Uterus (tissue), 3 donors: ENCODE measurements at regions not wholly inside any gene's neighbourhood (a gene's known extent, or its start where the extent isn't known, plus 50 kb on each side); places are given as distances from the start of the nearest gene placed in this dataset.

Experiments used
- DNase-seq, 2 donors: peaks; one replicate each; pipeline ENCODE4 v3.0.0-alpha.2; 2019 to 2020
- H3K27ac ChIP-seq, 2 donors: fragments of 200-600 bp; sonication (generic); 1 replicate in 1 of 2; 2 replicates in 1 of 2; pipeline ENCODE4 v1.5.1; 2016 to 2018
- H3K27me3 ChIP-seq, 2 donors: fragments of 200-600 bp; sonication (generic); one replicate each; pipeline ENCODE4 v1.5.1; 2018 to 2019; ENCODE audit warnings: control low read depth in 1 of 2
- H3K36me3 ChIP-seq, 2 donors: fragments of 200-600 bp; sonication (generic); one replicate each; pipeline ENCODE4 v1.5.1; 2019; ENCODE audit warnings: control low read depth in 1 of 2
- H3K4me1 ChIP-seq, 2 donors: fragments of 200-600 bp; sonication (generic); one replicate each; pipeline ENCODE4 v1.5.1; 2018 to 2019; ENCODE audit warnings: control low read depth in 1 of 2
- H3K4me3 ChIP-seq, 2 donors: fragments of 200-600 bp; sonication (generic); 1 replicate in 1 of 2; 2 replicates in 1 of 2; pipeline ENCODE4 v1.5.1; 2018 to 2019; ENCODE audit warnings: mild to moderate bottlenecking in 1 of 2
- H3K9me3 ChIP-seq, 2 donors: fragments of 200-600 bp; sonication (generic); one replicate each; pipeline ENCODE4 v1.5.1; 2019; ENCODE audit warnings: control low read depth in 1 of 2
- POLR2A ChIP-seq, 2 donors: fragments of 450-650 bp; IDR thresholded peaks; one replicate each; pipeline ENCODE4 v1.6.1; 2016; ENCODE audit warnings: antibody characterized with exemption in 2 of 2, mild to moderate bottlenecking in 1 of 2, moderate library complexity in 1 of 2
- intact Hi-C: fragments of 100-400 bp; cut with DNase I; formaldehyde crosslinking; loops from one replicate; pipeline ENCODE4 v1.15.1; 2023; ENCODE audit warnings: low total_unique reads
- TF ChIP-seq, protein P1 (sequence below), 4 experiments: fragments of 200-600 bp in 2 of 4; fragments of 450-650 bp in 2 of 4; sonication (generic) in 2 of 4; IDR thresholded peaks; one replicate each; pipeline ENCODE4 v1.5.1; 2016 to 2019; ENCODE audit warnings: antibody characterized with exemption in 4 of 4, mild to moderate bottlenecking in 2 of 4, moderate library complexity in 1 of 4
- donor health status: DM: yes; HTN: yes; CAD: no.

DNA sequence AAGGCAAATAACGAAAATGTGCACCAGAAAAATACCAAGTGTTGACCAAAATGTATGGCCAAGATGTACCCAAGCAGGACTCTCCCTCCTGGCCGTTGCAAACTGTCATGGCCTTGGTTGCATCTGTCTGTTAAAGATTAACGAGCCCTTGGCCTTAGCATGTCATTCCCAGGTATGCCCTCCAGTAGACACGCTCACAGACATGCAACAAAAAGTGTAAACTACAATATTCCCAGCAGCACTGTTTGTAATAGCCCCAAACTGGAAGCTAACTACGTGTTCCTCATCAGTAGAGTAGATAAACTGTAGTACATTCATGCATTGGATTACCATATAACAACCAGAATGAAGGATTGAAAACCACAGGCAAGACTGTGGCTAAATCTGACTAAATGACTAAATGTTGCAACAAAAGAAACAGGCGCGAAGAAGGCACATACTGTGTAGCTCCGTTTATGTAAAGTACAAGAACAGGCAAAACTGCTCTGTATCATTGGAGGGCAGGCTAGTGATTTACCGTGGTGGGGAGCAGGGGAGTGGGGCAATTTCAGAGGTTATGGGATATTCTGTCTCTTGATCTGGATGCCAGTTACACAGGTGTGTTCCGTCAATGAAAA is 232.8 kb upstream of the DIO3 start:
- Histone ChIP-seq H3K27me3 (no peaks in the 10 kb centered on the region), H3K4me3 (no peak overlapping the region), H3K9me3 (peaks cover 0 to 3% of the 10 kb centered on the region in 2 donors), H3K27ac (no peak overlapping the region), H3K4me1 (no peaks in the 10 kb centered on the region), H3K36me3 (no peaks in the 10 kb centered on the region)
- DNase-seq, result no peak
- intact Hi-C loops, result no loop called here
- TF ChIP-seq, protein P1, sequence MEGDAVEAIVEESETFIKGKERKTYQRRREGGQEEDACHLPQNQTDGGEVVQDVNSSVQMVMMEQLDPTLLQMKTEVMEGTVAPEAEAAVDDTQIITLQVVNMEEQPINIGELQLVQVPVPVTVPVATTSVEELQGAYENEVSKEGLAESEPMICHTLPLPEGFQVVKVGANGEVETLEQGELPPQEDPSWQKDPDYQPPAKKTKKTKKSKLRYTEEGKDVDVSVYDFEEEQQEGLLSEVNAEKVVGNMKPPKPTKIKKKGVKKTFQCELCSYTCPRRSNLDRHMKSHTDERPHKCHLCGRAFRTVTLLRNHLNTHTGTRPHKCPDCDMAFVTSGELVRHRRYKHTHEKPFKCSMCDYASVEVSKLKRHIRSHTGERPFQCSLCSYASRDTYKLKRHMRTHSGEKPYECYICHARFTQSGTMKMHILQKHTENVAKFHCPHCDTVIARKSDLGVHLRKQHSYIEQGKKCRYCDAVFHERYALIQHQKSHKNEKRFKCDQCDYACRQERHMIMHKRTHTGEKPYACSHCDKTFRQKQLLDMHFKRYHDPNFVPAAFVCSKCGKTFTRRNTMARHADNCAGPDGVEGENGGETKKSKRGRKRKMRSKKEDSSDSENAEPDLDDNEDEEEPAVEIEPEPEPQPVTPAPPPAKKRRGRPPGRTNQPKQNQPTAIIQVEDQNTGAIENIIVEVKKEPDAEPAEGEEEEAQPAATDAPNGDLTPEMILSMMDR (IDR thresholded peaks at IDR 0.05), result no peak

DNA sequence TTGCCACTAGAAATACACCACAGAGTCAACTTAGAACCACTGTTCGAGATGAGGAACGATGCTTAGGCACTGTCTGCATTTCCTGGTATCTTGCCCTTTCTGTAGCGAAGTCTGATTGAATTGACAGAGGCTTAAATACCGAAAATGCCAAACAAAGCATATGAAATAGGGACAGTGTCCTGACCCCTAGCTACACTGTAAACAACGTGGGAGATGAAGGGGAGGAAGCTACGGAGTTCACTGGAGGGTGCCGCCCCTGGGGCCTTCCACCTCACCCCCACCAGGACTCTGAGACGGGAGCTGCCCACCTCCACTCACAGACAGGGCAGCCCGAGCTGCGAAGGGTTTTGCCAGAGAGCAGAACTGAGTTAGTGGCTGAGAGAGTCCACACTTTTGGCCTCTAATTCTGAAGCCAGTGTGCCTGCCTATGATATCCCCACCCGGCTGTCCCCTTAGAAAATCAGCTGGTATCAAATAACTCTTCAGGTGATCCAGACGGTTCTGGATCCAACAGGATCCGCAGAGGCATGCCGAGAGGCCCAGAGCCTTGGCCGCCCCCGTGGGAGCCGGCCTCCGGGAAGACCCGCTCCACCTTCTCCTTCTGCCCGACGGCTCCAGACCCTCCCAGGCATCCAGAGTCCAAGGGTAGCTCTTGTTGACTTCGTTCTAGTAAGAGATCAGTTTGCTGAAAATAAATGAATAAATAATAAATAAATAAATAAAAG is 230.7 kb upstream of the DIO3 start:
- Histone ChIP-seq H3K27ac (no peak overlapping the region), H3K9me3 (no peaks in the 10 kb centered on the region), H3K27me3 (no peaks in the 10 kb centered on the region), H3K4me1 (no peaks in the 10 kb centered on the region), H3K4me3 (no peak overlapping the region), H3K36me3 (no peaks in the 10 kb centered on the region)
- TF ChIP-seq, protein P1 (IDR thresholded peaks at IDR 0.05), result no peak
- TF ChIP-seq POLR2A (IDR thresholded peaks at IDR 0.05), result no peak
- intact Hi-C loops, result no loop called here
- no peak for DNase-seq

DNA sequence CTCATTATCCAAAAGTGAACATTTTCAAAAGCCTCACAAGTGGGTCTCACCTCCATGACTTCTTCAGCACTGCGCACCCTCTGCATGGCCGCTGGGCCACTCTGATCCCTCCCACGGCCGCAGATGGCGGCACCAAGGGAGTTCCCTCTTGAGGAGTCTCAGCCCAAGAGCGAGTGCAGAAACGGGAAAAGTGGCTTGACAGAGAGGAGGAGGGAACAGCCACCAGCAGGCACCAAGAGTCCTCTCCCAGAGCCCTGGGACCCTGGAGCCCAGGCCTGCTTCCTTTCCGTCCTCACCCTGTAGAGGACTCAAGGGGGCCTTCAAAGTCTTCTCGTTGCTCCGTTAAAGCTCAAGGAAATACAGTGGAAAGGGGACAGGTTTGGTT is 230.2 kb upstream of the DIO3 start:
- Histone ChIP-seq H3K9me3 (no peaks in the 10 kb centered on the region), H3K4me3 (no peak overlapping the region), H3K36me3 (no peaks in the 10 kb centered on the region), H3K4me1 (peaks cover 0 to 1% of the 10 kb centered on the region in 2 donors), H3K27ac (no peak overlapping the region), H3K27me3 (no peaks in the 10 kb centered on the region)
- no peak for DNase-seq
- TF ChIP-seq, protein P1 (IDR thresholded peaks at IDR 0.05), result no peak
- intact Hi-C loops, result no loop called here

DNA sequence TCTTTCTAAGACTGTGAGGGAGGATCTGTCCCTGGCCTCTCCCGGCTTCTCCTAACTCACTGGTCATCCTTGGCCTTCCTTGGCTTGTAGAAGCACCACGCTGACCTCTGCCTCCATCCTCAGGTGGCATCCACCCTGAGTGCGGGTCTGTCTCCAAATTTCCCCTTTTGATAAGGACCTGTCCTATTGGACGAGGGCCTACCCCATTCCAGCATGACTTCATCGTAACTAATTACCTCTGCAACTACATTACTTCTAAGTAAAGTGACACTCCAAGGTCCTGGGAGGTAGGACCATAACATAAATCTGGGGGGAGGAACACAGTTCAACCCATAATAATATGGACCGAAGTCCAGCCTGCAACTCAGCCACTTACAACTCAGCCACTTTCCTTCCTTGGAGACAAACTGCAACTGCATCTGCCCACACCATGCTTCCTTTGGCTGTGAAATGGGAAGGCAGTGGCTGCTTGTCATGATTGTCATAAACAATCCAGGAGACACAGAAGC is 229.6 kb upstream of the DIO3 start:
- no peaks in the 10 kb centered on the region for H3K9me3 ChIP-seq
- no peak for DNase-seq
- no peaks in the 10 kb centered on the region for H3K36me3 ChIP-seq
- TF ChIP-seq, protein P1 (IDR thresholded peaks at IDR 0.05), result no peak
- TF ChIP-seq POLR2A (IDR thresholded peaks at IDR 0.05), result no peak
- peaks cover 0 to 5% of the 10 kb centered on the region in 2 donors for H3K4me1 ChIP-seq
- no peak overlapping the region for H3K27ac ChIP-seq
- intact Hi-C loops, result no loop called here
- no peaks in the 10 kb centered on the region for H3K27me3 ChIP-seq
- no peak overlapping the region for H3K4me3 ChIP-seq

DNA sequence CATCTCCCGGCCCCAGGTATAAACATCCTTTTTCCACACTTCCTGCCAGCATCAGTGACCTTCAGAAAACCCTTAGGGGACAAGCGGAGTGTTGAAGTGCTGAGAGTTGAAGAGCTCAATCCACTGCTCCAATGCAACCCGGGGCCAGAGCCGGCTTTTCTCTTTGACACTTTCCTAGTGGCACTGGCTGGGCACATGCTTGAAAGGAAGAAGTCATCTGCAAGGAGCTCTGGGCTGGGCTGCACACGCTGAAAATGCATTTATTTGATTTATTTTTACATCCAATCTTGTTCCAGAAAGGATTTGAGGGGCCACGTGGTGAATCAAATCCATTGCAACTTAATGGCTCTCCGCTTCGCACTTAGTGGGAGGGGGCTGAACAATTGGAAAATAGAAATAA is 229.0 kb upstream of the DIO3 start:
- H3K9me3 ChIP-seq, result no peaks in the 10 kb centered on the region
- intact Hi-C loops, result no loop called here
- no peak for DNase-seq
- H3K27ac ChIP-seq, result no peak overlapping the region
- no peak overlapping the region for H3K4me3 ChIP-seq
- H3K27me3 ChIP-seq, result no peaks in the 10 kb centered on the region
- no peaks in the 10 kb centered on the region for H3K36me3 ChIP-seq
- H3K4me1 ChIP-seq, result peaks cover 0 to 5% of the 10 kb centered on the region in 2 donors
- TF ChIP-seq, protein P1 (IDR thresholded peaks at IDR 0.05), result no peak
- no peak for TF ChIP-seq POLR2A (IDR thresholded peaks at IDR 0.05)
